Astrocyte (in vitro differentiated cells and primary cell): ENCODE measurements at regions not wholly inside any gene's neighbourhood (a gene's known extent, or its start where the extent isn't known, plus 50 kb on each side); places are given as distances from the start of the nearest gene placed in this dataset.

ENCODE experiments used
- EZH2 ChIP-seq: IDR thresholded peaks from 2 replicates; pipeline ENCODE4 v1.6.1; 2012; ENCODE audit warnings: mild to moderate bottlenecking, low read length, inconsistent platforms; ENCODE audit not compliant: insufficient read depth
- TF ChIP-seq, protein P1 (sequence below): IDR thresholded peaks from 2 replicates; pipeline ENCODE4 v1.5.1; 2011; ENCODE audit warnings: low read depth, mild to moderate bottlenecking, inconsistent platforms, low read length, moderate library complexity; ENCODE audit not compliant: insufficient read depth

DNA sequence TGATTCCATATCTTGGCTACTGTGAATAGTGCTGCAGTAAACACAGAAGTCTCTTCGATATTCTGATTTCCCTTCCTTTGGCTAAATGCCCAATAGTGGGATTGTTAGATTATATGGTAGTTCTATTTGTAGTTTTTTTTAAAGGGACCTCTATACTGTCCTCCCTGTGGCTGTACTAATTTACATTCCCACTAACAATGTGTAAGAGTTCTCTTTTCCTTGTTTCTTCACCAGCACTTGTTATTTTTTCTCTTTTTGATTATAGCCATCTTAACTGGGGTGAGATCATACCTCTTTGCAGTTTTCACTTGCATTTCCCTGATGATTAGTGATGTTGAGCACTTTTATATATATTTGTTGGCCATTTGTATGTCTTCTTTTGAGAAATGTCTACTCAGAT is 102.0 kb downstream of the CARTPT start:
- TF ChIP-seq, protein P1, sequence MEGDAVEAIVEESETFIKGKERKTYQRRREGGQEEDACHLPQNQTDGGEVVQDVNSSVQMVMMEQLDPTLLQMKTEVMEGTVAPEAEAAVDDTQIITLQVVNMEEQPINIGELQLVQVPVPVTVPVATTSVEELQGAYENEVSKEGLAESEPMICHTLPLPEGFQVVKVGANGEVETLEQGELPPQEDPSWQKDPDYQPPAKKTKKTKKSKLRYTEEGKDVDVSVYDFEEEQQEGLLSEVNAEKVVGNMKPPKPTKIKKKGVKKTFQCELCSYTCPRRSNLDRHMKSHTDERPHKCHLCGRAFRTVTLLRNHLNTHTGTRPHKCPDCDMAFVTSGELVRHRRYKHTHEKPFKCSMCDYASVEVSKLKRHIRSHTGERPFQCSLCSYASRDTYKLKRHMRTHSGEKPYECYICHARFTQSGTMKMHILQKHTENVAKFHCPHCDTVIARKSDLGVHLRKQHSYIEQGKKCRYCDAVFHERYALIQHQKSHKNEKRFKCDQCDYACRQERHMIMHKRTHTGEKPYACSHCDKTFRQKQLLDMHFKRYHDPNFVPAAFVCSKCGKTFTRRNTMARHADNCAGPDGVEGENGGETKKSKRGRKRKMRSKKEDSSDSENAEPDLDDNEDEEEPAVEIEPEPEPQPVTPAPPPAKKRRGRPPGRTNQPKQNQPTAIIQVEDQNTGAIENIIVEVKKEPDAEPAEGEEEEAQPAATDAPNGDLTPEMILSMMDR, result no peak
- no peak for TF ChIP-seq EZH2
